Epithelial cell of proximal tubule (primary cell): ENCODE measurements at regions not wholly inside any gene's neighbourhood (a gene's known extent, or its start where the extent isn't known, plus 50 kb on each side); places are given as distances from the start of the nearest gene placed in this dataset.
"Not testable (repeated sequence)": the region's sequence is repeated elsewhere in the genome, so short reads cannot be mapped to it uniquely, and the experiment has no call there.

Experiments
- DNase-seq: peaks from one replicate; pipeline ENCODE4 v3.0.0-alpha.2; 2011; ENCODE audit warnings: low read depth
- H3K4me3 ChIP-seq: 2 replicates; pipeline ENCODE4 v1.5.1; 2011; ENCODE audit warnings: low read depth, mild to moderate bottlenecking, low read length
- CTCF ChIP-seq: conservative IDR thresholded peaks from 2 replicates; pipeline ENCODE4 v1.5.1; 2012; ENCODE audit warnings: low read depth, mild to moderate bottlenecking, low read length

DNA sequence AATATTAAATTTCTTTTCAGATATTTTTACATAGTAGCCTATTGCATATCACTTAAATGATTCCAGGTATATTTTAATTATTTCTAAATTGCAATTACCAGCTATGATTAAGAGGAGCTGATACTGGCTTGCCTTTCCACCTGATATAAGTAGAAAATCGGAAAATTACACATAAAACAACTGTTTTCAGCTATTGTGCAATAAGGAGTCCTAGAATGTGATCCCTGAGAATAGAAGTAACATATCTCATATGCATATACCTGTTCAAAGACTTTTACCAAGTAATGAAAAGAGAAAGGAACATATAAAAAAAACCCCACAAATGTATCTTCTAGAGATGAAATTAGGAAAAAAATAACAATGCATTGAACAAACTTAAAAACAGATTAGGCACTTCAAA lies 1354.6 kb upstream of the PCDH9 start:
- DNase-seq, result no peak
- no peak overlapping the region for H3K4me3 ChIP-seq
- no peak for TF ChIP-seq CTCF

- no peak for DNase-seq
- no peak overlapping the region for H3K4me3 ChIP-seq
- no peak for TF ChIP-seq CTCF
These were observed 1343.9 kb upstream of the PCDH9 start for GRCh38 chr13:68574053-68574452.

DNA sequence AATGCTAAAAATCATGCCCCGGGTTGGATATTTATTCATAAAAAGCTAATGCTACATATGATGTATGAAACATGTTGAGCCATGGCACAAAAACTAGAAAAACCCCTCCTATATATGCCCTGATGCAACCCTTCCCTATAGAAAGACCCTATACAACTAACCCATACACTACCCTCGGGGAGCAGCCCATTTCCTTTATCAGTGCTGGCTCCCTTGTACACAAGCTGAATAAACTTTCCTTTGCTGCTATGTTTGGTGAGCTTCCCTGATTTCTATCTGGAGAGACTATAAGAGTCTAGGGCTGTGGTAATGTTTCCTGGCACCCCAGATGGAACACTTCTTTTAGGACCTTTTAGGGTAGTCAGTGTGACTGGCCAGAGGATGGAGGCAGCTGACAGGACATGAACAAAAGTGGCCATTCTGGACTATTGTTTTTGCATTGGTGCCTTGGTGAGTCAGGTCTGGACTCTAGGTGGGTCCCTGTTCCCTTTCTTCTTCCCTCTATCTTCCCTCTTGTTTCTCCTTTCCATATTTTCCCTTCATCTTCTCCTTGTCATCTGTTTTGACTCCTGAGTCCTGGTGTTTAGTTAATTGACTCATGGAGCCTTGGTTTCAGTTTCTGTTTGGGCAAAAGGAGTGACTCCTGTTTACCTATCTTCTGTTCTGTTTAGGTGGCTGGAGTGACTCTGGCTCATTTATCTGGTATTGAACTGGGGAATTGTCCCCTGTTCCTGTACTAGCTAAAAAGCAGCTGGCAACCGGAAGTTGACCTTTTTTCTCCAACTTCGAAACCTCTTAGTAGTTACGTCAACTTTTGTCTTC lies 1321.8 kb upstream of the PCDH9 start:
- DNase-seq, result no peak
- H3K4me3 ChIP-seq, result no peak overlapping the region
- no peak for TF ChIP-seq CTCF

- DNase-seq, result no peak
- H3K4me3 ChIP-seq, result no peak overlapping the region
- no peak for TF ChIP-seq CTCF
These were observed 1320.2 kb upstream of the PCDH9 start for GRCh38 chr13:68550330-68550729.

GRCh38 chr13:68540244-68540643 lies 1310.1 kb upstream of the PCDH9 start:
- TF ChIP-seq CTCF, result no peak
- no peak overlapping the region for H3K4me3 ChIP-seq
- DNase-seq, result no peak

DNA sequence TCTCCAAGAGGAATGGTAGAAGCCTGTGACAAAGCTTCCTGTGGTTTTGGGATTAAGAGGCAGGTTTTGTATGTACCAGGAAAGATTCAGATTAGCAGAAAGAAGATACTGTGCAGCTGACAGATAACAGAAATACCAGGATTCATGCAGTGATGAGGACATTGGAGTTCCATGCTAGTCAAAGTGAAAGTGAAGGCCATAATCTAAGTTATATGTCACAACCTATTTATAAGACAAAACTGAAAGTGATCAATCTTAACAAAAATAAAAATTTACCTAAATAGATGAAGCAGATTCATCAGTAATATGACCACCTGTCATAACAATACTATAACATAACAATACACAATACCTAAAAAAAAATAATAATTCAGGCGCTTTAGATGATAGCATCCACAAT lies 1305.2 kb upstream of the PCDH9 start:
- no peak for DNase-seq
- H3K4me3 ChIP-seq, result no peak overlapping the region
- TF ChIP-seq CTCF, result no peak

DNA sequence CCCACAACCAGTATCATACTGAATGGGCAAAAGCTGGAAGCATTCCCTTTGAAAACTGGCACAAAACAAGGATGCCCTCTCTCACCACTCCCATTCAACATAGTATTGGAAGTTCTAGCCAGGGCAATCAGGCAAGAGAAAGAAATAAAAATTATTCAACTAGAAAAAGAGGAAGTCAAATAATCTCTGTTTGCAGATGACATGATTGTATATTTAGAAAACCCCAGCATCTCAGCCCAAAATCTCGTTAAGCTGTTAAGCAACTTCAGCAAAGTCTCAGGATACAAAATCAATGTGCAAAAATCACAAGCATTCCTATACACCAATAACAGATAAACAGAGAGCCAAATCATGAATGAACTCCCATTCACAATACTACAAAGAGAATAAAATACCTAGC lies 1297.0 kb upstream of the PCDH9 start:
- not testable (repeated sequence) for DNase-seq

More for the DNA sequence above, 1297.0 kb upstream of the PCDH9 start:
- not testable (repeated sequence) for H3K4me3 ChIP-seq
